GM12878 (cell line): ENCODE measurements at regions not wholly inside any gene's neighbourhood (a gene's known extent, or its start where the extent isn't known, plus 50 kb on each side); places are given as distances from the start of the nearest gene placed in this dataset.

ENCODE experiments used
- EZH2 ChIP-seq: IDR thresholded peaks from 2 replicates; pipeline ENCODE4 v1.6.1; 2012; ENCODE audit warnings: low read depth, mild to moderate bottlenecking, control low read depth, inconsistent platforms, low read length, borderline replicate concordance; ENCODE audit not compliant: control insufficient read depth
- SUZ12 ChIP-seq: fragments of 200-600 bp; sonication (generic); IDR thresholded peaks from one replicate; pipeline ENCODE4 v1.6.1; 2018; ENCODE audit warnings: antibody characterized with exemption, mild to moderate bottlenecking; ENCODE audit not compliant: unreplicated experiment
- TF ChIP-seq, protein P1 (sequence below): fragments of 450-650 bp; IDR thresholded peaks from 2 replicates; pipeline ENCODE4 v1.6.1; 2017; ENCODE audit warnings: mild to moderate bottlenecking

DNA sequence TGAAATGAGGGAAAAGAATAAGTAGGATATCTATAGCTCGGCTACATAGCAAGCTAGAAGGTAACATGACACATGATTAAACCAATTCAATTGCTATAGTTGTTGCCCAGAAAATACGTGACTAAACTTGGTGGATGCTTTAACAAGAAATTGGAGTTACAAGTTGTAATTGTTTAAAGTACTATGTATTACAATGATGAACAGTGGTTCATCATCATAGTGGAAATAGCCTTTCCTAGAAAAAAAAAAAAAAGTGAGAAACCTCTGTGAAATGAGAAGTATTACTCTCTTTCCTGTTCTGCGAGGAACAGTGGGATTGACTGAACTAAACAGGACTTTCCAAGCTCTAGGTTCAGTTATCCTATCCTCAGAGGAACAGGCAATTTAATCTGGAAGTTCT is 209.7 kb upstream of the KLF3 start:
- TF ChIP-seq EZH2 (no peak), SUZ12 (no peak)
- TF ChIP-seq, protein P1, sequence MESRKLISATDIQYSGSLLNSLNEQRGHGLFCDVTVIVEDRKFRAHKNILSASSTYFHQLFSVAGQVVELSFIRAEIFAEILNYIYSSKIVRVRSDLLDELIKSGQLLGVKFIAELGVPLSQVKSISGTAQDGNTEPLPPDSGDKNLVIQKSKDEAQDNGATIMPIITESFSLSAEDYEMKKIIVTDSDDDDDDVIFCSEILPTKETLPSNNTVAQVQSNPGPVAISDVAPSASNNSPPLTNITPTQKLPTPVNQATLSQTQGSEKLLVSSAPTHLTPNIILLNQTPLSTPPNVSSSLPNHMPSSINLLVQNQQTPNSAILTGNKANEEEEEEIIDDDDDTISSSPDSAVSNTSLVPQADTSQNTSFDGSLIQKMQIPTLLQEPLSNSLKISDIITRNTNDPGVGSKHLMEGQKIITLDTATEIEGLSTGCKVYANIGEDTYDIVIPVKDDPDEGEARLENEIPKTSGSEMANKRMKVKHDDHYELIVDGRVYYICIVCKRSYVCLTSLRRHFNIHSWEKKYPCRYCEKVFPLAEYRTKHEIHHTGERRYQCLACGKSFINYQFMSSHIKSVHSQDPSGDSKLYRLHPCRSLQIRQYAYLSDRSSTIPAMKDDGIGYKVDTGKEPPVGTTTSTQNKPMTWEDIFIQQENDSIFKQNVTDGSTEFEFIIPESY: no peak
